Erythroblast (primary cell): ENCODE measurements at regions not wholly inside any gene's neighbourhood (a gene's known extent, or its start where the extent isn't known, plus 50 kb on each side); places are given as distances from the start of the nearest gene placed in this dataset.

Experiments used
- GATA1 ChIP-seq: IDR thresholded peaks from 2 replicates; pipeline ENCODE4 v1.6.1; 2011; ENCODE audit warnings: low read depth, mild to moderate bottlenecking, control low read depth, low read length, moderate library complexity
- POLR2A ChIP-seq: IDR thresholded peaks from 2 replicates; pipeline ENCODE4 v1.6.1; 2011; ENCODE audit warnings: mild to moderate bottlenecking, low read length

DNA sequence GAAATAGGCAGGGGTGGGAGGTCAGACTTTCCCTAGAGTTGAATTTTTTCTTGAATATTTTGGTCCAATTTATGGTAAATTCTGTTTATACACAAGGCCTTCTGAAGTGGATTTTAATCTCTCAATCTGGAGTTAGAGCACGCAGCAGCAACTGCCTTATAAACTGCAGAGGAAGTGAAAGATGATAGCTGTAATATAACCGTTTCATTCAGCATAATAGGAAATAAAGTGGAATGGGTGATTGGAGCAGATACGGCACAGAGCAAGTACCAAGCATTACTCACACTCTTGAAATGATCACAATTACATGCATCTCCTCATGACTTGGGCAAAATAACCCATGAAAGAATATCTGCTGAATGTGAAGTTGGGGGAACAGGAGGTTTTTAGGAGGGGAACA is 106.8 kb downstream of the ARRDC4 start:
- TF ChIP-seq POLR2A (no peak), GATA1 (no peak)
